ENCODE measurements at regions not wholly inside any gene's neighbourhood (a gene's known extent, or its start where the extent isn't known, plus 50 kb on each side); places are given as distances from the start of the nearest gene placed in this dataset.
A peak's percentile ranks its signal among the peaks of the same experiment; 100 is the strongest.

DNA sequence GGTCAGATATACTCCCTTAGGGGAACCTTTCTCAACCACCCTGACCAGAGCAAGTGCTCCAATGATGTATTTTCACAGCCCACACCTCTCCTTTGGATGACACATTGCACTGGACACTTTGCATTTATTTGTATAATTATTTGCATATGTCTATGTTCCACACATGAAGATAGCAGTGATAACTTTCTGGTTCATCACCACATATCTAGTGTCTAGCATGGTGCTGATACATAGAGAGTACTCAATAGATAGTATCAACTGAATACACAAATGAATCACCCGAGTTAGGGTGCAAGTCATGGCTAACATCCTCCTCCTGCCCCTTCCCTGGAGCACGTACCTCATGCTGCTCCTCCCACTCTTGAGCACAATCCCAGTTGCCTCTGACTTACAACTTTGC lies 617.6 kb downstream of the EBF1 start:
- no peak for DNase-seq (ENCODE audit: low read depth)

DNA sequence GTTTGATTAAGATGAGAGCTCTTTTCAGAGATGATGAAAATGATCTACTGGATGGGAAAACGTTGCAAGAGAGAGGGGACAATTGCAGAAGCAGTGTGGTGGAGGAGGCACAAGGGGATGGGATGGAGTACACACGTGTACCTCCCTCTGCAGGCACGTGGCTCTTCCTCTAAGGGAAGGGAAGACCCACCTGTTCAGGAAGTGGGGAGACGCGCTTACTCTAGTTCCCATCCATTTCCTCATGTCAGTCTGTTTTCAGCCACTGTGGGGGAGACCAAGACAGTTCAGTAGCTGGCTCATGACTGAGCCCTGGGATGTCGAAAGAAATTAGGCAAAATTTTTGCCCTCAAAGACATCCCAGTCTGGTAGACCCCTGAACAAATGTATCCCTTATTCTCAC lies 619.2 kb upstream of the CLINT1 start:
- DNase-seq (ENCODE audit: low read depth), result no peak

DNA sequence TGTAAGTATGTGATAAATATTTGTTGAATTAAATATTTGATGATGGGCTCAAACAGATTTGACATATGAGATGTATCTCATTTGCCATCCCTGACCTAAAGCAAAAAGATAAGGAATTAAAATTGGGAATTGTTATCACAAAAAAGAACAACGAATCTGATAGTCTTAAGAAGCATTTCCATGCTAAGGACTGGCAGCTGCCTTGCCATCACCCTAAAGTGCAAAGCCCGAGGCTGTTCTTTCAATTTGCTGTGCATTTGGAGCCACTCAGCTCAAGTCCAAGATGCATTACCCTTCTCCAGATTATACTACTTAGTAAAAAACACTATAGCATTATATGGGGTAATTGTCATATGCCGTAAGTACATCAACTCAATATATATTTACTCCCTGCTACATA lies 618.3 kb upstream of the CLINT1 start:
- no peak for DNase-seq (ENCODE audit: low read depth)

DNA sequence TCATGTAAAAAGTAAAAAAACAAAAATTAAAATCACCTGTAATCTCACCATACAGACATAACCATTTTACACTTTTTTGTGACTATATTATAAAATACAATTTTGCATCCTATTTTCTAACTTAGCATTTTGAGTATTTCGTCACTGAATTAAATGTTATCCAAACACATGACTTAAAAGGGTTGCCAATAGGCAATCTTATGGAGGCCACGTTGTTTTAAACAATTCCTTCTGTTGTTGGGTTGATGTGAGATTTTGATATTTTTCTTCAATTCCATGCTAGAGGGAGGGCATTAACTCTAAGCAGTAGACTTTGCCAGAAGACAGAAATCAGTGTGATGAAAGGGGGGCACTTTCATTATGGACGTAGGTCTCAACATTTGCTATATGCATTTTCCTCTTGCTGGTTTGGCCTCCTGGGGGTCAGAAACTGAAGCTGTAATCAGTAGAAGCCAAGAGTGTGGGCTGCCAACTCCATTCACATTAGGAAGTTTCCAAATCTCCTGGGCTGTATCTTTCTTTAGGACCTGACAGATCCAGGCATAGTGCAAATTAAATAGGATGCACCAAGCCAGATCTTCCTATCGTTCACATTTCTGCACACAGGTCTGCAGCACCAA lies 614.2 kb upstream of the CLINT1 start:
- DNase-seq (ENCODE audit: low read depth), result no peak

DNA sequence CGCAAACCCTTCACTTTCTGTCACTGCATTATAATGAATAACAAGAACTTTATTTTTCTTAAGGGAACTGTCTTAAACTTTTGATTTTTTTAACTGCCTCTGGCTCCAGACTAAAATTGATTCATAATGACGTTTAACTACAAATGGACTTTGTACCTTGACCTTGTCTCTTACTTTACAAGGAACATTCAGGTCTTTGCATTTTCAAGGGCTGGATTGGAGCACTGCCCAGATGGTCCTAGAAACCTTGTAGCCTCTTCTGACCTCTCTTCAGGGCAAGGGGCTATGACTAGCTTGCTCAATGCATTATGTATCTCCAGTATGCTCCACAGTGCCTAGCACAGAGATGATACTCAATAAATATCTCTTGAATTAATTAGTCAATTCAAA lies 612.6 kb upstream of the CLINT1 start:
- DNase-seq (ENCODE audit: low read depth), result no peak

DNA sequence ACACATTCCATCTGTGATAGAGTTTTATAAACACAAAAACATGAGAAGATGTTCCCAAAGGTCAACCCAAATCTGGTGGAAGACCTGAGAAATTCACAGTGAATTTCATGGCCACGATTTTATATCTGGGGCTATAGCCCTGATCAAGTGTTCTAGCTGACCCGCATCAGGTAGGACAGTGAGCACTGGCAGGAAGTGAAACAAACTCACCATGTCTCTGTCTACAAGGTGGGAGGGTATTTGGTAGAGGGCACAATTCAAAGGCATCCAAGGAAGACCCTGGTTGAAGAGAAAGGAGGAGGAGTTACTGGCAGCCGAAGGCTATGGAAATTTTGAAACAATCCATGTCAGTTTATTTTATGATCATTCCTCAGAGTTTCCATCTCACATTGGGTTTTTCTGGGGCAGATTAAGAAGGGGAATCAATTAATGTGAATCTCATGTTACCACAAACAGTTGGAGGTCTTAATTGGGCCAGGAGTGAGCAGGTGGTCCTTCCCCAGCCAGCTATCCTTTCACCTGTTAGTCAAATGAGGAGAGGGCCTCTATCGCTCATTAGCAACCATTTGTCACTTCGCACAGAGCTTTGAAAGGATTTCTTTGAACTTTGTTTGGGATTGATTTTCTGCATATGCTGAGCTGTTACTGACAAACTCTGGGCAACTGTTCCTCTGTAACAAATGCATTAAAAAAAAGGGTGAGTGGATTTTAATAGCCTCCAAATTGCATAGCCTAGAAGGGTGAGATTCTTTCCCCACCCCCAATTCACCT lies 612.0 kb upstream of the CLINT1 start:
- no peak for DNase-seq (ENCODE audit: low read depth)

DNA sequence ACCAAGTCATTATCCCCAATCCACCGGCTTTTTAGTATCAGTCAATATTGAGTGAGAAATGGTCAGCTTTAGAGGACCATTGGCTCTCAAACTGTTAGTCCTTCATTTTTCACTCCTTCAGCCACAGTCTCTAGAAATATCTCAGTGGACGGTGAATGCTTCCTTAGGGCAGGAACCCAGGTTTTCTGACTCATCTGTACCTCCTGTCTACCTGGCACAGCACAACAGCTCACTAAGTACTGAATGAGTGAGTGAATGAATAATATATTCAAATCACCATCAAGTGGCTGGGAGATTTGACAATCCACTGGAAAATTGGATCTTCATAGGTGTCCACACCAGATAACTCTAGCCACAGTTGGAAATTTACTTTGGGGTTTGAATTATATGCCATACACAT lies 609.5 kb upstream of the CLINT1 start:
- no peak for DNase-seq (ENCODE audit: low read depth)

DNA sequence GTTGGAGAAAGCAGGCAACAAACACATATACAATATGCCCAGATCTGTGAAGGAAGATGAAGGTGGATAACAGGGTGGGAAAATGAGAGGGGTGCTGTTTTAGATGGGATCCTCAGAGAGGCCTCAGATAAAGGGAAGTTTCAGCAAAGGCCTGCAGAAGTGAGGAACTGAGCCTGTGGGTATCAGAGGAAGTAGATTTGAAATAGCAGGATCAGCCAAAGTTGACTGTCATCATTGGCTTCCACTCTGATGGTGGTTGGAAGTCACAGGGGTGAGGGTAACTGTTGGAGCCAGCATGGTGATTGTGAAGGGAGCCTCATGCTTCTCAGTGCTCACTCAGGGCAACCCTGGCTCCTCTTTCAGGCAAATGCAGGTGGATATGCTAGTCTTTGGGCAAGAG lies 607.2 kb upstream of the CLINT1 start:
- DNase-seq (ENCODE audit: low read depth), result no peak

DNA sequence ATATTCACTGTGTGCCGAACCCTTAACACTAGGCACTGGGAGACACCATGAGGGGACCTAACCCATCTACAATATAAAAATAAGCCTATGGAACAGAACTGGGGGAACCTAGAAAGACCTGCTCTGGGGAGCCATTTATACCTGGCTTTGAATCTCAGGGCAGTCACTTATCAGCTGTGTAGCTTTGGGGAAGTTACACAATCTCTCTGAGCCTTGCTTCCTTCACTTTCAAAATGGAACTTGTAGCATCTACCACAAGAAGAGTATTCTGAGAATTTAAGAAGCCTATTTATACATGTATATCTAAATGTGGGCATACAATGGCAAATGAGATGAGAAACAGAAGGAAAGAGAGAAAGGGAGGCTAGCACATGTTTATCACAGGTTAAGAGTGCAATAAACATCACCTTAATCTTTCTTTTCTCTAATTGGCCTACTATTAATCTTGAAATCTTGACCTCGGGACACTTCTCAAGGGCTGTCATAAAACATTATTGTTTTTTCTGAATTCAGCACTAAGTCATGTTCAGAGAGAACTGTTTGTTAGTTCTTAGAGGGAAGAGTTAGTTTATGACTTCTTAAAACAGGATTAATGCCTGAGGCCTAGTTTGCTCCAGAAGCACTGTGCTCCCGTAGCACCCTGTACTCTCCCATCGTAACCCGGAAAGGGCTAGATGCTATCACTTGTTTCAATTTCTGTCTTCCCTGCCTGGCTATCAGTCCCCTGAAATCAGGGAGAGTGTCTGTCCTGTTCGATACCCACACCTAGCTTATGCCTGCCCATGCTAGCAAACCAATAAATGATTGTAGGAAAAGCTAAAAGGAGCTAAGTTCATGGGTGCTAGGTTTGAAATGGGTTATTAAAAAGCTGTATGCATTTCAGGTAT lies 606.4 kb upstream of the CLINT1 start:
- no peak for DNase-seq (ENCODE audit: low read depth)

DNA sequence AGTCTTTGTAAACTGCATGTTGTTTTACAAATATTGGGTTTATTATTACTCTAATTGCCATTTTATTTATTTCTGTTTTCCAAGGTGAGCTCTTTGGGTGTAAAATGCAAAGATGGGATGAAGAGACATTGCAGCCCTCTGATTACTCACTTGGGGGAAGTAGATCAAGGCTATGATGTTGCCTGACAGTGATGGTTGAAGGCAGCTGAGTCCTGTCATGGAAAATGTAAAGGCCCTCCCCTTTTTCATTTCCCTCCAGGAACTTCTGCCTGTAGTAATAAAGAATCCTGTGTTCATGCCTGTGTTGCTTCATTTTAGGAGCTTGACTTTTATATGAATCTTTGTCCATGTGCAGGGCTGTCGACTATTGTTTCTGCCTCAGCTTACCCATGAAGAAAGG lies 605.4 kb upstream of the CLINT1 start:
- no peak for DNase-seq (ENCODE audit: low read depth)

DNA sequence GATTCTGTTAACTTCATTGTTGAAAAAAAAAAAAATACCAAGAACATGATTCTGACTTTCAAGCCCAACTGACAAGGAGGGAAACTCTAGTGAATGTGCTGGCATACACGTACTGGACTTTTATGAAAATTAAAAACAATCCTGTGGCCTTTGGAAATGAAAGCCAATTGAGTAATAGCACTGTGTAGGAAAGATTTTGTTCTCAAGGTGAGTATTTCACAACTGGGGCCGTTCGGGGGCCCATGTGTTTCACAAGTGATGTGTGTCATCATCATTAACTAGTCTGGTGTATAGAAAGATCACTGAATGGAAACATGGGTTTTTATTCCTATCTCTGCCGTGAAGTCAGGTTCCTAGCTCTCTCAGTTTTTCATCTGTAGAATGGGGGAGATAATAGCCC lies 605.0 kb upstream of the CLINT1 start:
- DNase-seq (ENCODE audit: low read depth), result peak; percentile 68

DNA sequence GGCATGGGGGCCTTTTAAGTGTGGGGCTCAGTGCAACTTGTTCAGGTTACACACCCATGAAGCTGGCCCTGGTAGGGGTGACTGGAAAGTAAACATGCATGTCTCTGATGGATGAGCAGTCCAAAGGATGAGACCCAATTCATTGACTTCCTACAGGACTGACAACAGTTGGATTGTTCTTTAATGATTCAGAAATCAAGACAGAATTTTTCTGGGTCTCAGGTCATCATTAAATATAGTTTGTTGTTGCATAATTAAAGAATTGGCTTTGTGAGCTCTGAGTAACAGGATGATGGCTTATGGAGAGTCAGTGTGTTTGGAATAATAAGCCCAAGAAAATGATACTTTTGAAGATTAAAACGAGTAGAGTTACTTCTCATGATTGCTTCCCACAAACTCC lies 604.2 kb upstream of the CLINT1 start:
- DNase-seq (ENCODE audit: low read depth), result no peak

DNA sequence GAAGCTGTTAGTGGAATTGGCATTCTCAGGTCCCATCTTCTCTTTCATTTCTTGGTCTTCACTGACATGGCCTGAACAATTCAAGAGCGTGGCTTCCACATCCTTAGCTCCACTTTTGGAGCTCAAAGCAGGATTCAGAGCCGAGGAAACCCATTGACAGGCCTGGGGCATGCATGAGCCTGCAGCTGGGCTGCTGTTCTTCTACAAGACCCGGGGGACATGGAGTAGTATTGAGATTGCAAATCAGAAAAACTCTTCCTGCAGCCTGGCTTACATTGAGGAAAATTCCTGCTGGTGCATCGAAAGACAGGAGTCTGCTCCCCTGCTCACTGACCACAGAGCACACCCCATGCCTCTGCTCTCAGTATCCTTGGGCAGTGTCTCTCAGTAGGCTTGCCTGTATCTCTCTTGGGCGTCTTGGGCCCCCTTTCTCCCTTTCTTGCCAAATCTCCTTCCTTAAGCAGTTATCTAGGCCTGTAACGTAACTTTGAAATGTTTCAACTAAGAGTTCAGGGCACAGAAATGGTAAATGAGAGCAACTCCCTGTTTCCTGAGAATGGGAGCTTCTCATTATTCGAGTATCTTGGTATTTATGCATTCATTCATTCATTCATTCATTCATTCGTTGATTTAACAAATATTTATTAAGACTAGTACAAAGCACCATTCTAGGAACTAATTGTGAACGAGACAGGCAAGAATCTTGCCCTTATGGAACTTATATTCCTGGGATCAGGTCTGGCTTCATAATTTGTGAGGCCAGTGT lies 603.6 kb upstream of the CLINT1 start:
- no peak for DNase-seq (ENCODE audit: low read depth)

DNA sequence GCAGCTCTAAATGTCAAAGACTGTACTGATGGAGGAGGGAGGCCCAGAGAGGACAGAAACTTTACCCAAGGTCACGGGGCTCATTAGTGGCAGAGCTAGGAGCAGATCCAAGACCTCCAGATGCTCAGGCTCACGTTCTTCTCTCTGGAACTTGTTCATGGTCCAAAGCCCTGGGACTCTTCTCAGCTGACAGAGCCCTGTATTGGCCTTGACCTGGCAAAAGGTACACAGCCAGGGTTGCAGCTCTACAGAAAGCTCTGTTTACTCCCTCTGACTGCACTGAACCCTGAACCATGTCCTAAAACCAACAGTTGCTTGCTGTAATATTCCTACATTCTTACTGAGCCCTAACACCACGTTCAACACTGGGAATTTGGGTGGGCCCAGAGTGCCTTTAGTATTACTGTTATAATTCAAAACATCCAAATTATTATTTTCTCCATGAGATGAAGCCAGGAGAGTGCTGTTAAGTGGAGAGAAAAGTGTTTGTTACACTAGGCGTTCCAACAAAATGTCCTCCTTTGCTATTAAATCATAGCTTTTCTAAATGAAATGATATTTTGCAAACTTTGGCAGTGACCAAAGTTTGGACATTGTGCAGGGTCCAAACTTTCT lies 602.4 kb upstream of the CLINT1 start:
- no peak for DNase-seq (ENCODE audit: low read depth)

DNA sequence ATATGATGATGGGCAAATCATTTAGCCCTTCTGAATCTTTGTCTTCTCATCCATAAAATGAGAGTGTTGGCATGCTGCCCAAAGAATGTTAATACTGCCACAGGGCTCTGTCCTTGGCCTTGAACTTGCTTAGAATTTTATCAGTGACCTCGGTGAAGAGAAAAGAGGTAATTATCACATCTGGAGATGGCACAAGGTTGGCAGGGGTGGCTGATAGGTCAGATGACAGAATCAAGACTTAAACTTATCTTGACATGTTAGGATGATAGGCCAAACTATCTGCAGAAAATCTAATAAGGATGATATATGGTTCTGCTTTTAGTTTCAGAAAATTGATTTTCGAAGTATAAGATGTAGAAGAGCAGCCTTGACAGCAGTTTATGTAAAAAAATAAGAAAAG lies 599.1 kb upstream of the CLINT1 start:
- no peak for DNase-seq (ENCODE audit: low read depth)

DNA sequence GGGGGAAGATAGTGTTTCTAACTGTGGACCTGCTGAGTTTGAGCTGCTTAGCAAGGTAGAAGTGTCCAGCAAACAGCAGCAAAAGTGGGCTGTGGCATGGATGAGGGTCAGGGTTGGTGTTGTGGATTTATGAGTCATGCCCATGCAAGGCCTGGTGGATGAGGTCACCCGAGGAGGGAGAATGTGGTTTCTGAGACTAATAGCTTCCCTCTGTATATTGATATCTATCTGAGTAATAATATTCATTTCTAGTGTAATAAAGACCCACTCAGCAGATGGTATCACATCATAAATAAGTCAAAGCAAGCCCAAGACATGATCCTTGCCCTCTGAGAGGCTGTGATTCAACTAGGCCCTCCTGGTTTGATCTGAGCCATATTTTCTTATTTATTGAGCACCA lies 597.8 kb upstream of the CLINT1 start:
- peak; percentile 91 for DNase-seq (ENCODE audit: low read depth)

DNA sequence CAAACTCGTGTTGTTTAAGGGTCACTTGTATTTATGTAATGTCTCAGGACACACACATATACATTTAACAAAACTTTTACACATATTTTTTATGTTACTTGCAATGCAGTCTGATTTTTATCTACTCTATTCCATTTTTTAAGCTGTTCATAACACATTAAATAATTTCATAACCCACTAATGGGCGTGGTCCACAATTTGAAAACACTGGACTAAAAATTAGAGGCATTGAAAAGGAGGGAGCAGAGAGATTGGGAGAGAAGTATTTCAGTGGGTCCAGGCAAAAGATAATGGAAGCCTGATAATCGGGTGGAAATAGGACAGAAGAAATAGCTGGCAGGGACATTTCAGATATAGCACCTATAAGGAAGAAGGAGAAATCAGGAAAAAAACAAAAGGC lies 597.3 kb upstream of the CLINT1 start:
- DNase-seq (ENCODE audit: low read depth), result no peak

DNA sequence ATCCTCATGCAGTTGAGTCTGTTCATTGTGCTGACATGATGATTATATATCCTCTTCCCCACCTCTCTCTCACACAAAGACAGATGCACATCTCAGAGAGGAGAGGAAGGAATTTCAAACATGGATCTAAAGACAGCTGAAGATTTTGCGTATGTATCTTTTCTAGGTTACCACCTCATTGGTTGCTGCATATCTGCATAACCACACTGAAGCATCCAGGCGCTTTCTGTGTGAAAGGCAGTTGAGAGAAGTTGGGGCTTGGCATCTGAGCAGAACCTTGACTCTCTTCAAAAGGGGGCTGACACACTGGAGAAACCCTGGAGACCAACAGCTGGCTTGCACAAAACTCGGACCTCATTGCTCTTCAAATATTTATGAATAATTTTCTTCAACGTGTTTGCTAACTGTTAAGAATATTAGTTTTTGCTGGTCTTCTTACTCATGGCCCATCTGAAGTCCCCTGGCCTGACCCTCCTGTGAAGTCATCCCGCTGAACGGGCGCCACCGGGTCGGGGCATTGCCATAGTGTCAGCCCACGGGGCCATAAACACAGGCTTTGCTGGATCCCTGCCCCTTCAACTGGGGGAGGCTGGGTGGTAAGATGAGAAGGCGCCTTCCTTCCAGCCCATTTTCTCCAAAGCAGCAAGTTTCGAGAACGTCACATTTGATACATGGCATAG lies 593.2 kb upstream of the CLINT1 start:
- peak; percentile 11 for DNase-seq (ENCODE audit: low read depth)

DNA sequence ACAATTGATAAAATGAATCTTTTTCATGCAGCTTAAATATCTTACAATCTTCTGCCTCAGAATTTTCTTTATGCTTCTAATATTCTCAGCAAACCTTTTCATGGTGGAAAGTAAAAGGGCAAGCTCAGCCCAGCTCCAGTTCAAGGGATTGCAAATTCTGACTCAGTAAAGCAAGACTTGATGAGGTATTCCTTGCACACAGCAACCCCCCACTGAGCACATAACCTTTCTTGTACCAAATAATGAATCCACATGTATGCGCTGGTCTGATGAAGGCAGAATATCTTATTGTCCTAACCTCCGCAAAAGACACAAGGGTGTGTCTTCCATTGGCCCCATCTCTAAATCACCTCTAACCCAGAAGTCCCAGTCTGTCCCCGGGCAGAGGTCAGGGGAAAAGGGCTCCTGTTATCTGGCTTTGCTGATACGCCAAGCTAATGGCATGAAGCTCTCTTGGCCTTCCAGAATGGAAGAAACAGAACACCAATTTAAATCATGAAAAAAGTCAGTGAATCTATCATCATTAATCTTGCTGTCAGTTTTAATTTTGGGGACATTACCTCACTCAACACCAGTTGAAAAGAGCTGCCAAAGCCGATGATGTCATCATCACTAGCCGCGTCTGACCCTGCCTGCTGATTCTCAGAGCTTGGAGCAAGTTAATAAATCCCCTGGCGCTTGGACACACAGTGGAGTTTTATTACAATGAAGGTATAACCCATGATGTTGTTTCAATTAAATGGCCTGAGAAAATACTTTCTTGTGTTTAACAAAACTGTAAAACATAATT lies 592.5 kb upstream of the CLINT1 start:
- DNase-seq (ENCODE audit: low read depth), result peak; percentile 62

DNA sequence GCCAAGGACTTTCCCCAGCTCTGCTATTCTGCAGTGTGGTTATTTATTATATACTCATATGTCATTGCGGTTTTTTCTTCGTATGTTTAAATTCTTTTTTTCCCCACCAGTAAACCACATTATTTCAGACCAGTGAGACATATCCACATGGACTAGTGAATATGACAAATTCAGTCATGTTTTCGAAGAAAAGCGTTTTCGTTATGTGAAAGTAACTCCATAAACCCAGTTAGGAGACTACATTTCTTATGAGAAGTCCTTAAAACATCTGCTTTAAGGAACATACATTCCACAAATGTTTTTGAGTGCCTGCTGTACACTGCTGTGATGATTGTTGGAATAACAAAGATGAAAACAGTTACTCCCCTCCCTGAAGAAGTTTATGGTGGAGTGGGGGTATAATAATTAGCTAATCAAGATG lies 591.8 kb upstream of the CLINT1 start:
- DNase-seq (ENCODE audit: low read depth), result peak; percentile 21

All from stromal cell of bone marrow (primary cell).